B cell (primary cell): ENCODE measurements at regions not wholly inside any gene's neighbourhood (a gene's known extent, or its start where the extent isn't known, plus 50 kb on each side); places are given as distances from the start of the nearest gene placed in this dataset.

Source experiments
- EZH2 ChIP-seq: IDR thresholded peaks from 2 replicates; pipeline ENCODE4 v1.6.1; 2012; ENCODE audit warnings: borderline replicate concordance, low read depth, mild to moderate bottlenecking, moderate library complexity, low read length; ENCODE audit not compliant: insufficient read depth, poor library complexity, severe bottlenecking
- TF ChIP-seq, protein P1 (sequence below): fragments of 200-600 bp; IDR thresholded peaks from one replicate; pipeline ENCODE4 v1.8.0; 2022; ENCODE audit warnings: antibody characterized with exemption, mild to moderate bottlenecking

DNA sequence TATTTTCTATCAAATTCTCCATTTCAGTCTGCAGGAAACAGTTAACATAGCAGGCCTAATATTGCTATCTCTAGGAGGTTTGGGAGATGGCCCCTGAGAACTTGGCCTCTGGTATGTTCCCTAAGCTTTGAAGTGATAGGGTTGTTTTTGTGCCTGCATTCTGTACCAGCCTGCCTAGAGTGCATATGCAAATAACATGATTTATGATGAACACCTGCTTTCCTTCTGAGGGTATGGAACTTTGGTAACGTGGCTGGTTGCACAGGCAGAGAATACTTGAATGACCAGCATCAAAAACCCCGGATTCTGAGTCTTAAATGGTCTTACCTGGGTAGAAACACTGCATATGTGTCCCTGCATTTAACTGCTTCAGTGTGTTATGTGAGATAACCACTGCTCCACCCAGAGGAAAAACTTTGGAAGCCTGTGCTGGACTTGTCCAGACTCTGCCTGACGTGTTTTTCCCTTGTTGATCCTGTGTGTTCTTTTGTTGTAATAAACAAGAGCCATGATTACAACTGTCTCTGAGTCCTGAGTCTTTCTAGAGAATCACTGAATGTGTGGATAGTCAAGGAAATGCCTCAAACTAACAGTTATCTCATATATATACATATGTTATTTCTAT is 111.3 kb upstream of the ABCA1 start:
- TF ChIP-seq, protein P1, sequence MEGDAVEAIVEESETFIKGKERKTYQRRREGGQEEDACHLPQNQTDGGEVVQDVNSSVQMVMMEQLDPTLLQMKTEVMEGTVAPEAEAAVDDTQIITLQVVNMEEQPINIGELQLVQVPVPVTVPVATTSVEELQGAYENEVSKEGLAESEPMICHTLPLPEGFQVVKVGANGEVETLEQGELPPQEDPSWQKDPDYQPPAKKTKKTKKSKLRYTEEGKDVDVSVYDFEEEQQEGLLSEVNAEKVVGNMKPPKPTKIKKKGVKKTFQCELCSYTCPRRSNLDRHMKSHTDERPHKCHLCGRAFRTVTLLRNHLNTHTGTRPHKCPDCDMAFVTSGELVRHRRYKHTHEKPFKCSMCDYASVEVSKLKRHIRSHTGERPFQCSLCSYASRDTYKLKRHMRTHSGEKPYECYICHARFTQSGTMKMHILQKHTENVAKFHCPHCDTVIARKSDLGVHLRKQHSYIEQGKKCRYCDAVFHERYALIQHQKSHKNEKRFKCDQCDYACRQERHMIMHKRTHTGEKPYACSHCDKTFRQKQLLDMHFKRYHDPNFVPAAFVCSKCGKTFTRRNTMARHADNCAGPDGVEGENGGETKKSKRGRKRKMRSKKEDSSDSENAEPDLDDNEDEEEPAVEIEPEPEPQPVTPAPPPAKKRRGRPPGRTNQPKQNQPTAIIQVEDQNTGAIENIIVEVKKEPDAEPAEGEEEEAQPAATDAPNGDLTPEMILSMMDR: no peak
- TF ChIP-seq EZH2: no peak
